Colonic mucosa (tissue), 4 donors: ENCODE measurements at regions not wholly inside any gene's neighbourhood (a gene's known extent, or its start where the extent isn't known, plus 50 kb on each side); places are given as distances from the start of the nearest gene placed in this dataset.

ENCODE experiments used
- DNase-seq: peaks from one replicate; pipeline ENCODE4 v3.0.0-alpha.2; 2020
- H3K27ac ChIP-seq: fragments of 200-600 bp; one replicate; pipeline ENCODE4 v1.8.0; 2021
- H3K27me3 ChIP-seq: fragments of 200-600 bp; one replicate; pipeline ENCODE4 v1.8.0; 2021
- H3K36me3 ChIP-seq: fragments of 200-600 bp; one replicate; pipeline ENCODE4 v1.8.0; 2021
- H3K4me1 ChIP-seq: fragments of 200-600 bp; one replicate; pipeline ENCODE4 v1.8.0; 2021; ENCODE audit warnings: mild to moderate bottlenecking
- H3K4me3 ChIP-seq: fragments of 200-600 bp; one replicate; pipeline ENCODE4 v1.8.0; 2021
- H3K9ac ChIP-seq, 2 donors: one replicate each; pipeline ENCODE4 v1.7.0; 2013; ENCODE audit warnings: control low read depth in 2 of 2, low read depth in 2 of 2, low read length in 2 of 2
- H3K9me3 ChIP-seq: fragments of 200-600 bp; one replicate; pipeline ENCODE4 v1.8.0; 2021
- CTCF ChIP-seq: fragments of 200-600 bp; IDR thresholded peaks from one replicate; pipeline ENCODE4 v1.8.0; 2022; ENCODE audit warnings: antibody characterized with exemption, mild to moderate bottlenecking
- intact Hi-C: fragments of 100-400 bp; cut with DNase I; formaldehyde crosslinking; loops from one replicate; pipeline ENCODE4 v1.14.1; 2022
- donor health status: healthy.
- donor health status: DM: no; HTN: no; CAD: no.
- donor health status: DM: no; HTN: no; CAD: no.

GRCh38 chr6:158920311-158920905 lies 79.6 kb downstream of the RSPH3 start:
- no peak for TF ChIP-seq CTCF
- no peaks in the 10 kb centered on the region for H3K27me3 ChIP-seq
- H3K4me1 ChIP-seq, result no peaks in the 10 kb centered on the region

GRCh38 chr6:158919865-158920264 lies 80.1 kb downstream of the RSPH3 start:
- DNase-seq, result no peak
- TF ChIP-seq CTCF, result no peak
- intact Hi-C loops, result no loop called here
- H3K9ac ChIP-seq, result no peak overlapping the region
- H3K9me3 ChIP-seq, result no peaks in the 10 kb centered on the region
- H3K4me1 ChIP-seq, result no peaks in the 10 kb centered on the region
- no peaks in the 10 kb centered on the region for H3K36me3 ChIP-seq
- no peak overlapping the region for H3K27ac ChIP-seq
- no peak overlapping the region for H3K4me3 ChIP-seq
- no peaks in the 10 kb centered on the region for H3K27me3 ChIP-seq

More at GRCh38 chr6:158920311-158920905, 79.6 kb downstream of the RSPH3 start:
- Histone ChIP-seq H3K36me3 (no peaks in the 10 kb centered on the region), H3K4me3 (no peak overlapping the region), H3K9ac (no peak overlapping the region), H3K9me3 (no peaks in the 10 kb centered on the region), H3K27ac (no peak overlapping the region)
- DNase-seq, result no peak
- intact Hi-C loops, result no loop called here

- Histone ChIP-seq H3K9me3 (no peaks in the 10 kb centered on the region), H3K27ac (no peak overlapping the region), H3K4me1 (no peaks in the 10 kb centered on the region), H3K36me3 (no peaks in the 10 kb centered on the region), H3K9ac (no peak overlapping the region), H3K4me3 (no peak overlapping the region), H3K27me3 (no peaks in the 10 kb centered on the region)
- TF ChIP-seq CTCF, result no peak
- no peak for DNase-seq
- intact Hi-C loops, result no loop called here
These were observed 83.4 kb downstream of the RSPH3 start for GRCh38 chr6:158916617-158917016.

GRCh38 chr6:158914923-158915322 lies 85.1 kb downstream of the RSPH3 start:
- no peak overlapping the region for H3K9ac ChIP-seq
- intact Hi-C loops, result no loop called here
- H3K27ac ChIP-seq, result no peak overlapping the region
- no peaks in the 10 kb centered on the region for H3K36me3 ChIP-seq
- TF ChIP-seq CTCF, result no peak
- no peak overlapping the region for H3K4me3 ChIP-seq
- H3K4me1 ChIP-seq, result no peaks in the 10 kb centered on the region
- DNase-seq, result no peak
- H3K9me3 ChIP-seq, result no peaks in the 10 kb centered on the region
- no peaks in the 10 kb centered on the region for H3K27me3 ChIP-seq

GRCh38 chr6:158913580-158913979 lies 86.4 kb downstream of the RSPH3 start:
- Histone ChIP-seq H3K4me1 (no peaks in the 10 kb centered on the region), H3K9me3 (no peaks in the 10 kb centered on the region), H3K9ac (no peak overlapping the region), H3K27me3 (no peaks in the 10 kb centered on the region), H3K4me3 (no peak overlapping the region), H3K27ac (no peak overlapping the region), H3K36me3 (no peaks in the 10 kb centered on the region)
- intact Hi-C loops, result no loop called here
- TF ChIP-seq CTCF, result no peak
- DNase-seq, result no peak
